Mammary epithelial cell (primary cell): ENCODE measurements at regions not wholly inside any gene's neighbourhood (a gene's known extent, or its start where the extent isn't known, plus 50 kb on each side); places are given as distances from the start of the nearest gene placed in this dataset.

Experiments
- EZH2 ChIP-seq: IDR thresholded peaks from 2 replicates; pipeline ENCODE4 v1.6.1; 2012; ENCODE audit warnings: low read length, inconsistent platforms, borderline replicate concordance
- TF ChIP-seq, protein P1 (sequence below), 2 donors: IDR thresholded peaks in 1 of 2; conservative IDR thresholded peaks in 1 of 2; 2 replicates each; pipeline ENCODE4 v1.5.1; 2011 to 2012; ENCODE audit warnings: inconsistent platforms in 2 of 2, low read length in 2 of 2, mild to moderate bottlenecking in 2 of 2, control low read depth in 1 of 2, low read depth in 1 of 2; ENCODE audit not compliant: insufficient read depth in 1 of 2; ENCODE audit errors: extremely low read depth in 1 of 2

- TF ChIP-seq, protein P1, sequence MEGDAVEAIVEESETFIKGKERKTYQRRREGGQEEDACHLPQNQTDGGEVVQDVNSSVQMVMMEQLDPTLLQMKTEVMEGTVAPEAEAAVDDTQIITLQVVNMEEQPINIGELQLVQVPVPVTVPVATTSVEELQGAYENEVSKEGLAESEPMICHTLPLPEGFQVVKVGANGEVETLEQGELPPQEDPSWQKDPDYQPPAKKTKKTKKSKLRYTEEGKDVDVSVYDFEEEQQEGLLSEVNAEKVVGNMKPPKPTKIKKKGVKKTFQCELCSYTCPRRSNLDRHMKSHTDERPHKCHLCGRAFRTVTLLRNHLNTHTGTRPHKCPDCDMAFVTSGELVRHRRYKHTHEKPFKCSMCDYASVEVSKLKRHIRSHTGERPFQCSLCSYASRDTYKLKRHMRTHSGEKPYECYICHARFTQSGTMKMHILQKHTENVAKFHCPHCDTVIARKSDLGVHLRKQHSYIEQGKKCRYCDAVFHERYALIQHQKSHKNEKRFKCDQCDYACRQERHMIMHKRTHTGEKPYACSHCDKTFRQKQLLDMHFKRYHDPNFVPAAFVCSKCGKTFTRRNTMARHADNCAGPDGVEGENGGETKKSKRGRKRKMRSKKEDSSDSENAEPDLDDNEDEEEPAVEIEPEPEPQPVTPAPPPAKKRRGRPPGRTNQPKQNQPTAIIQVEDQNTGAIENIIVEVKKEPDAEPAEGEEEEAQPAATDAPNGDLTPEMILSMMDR (conservative IDR thresholded peaks at IDR 0.05 in 1 of 2, IDR thresholded peaks at IDR 0.05 in 1 of 2; ENCODE audit: extremely low read depth in 1 of 2, insufficient read depth in 1 of 2, low read depth in 1 of 2, low read length in 2 of 2) = no peak
- TF ChIP-seq EZH2 = no peak
These were observed 165.2 kb upstream of the APCDD1 start for GRCh38 chr18:10289251-10289650.
